Neural cell (in vitro differentiated cells): ENCODE measurements at regions not wholly inside any gene's neighbourhood (a gene's known extent, or its start where the extent isn't known, plus 50 kb on each side); places are given as distances from the start of the nearest gene placed in this dataset.
"Not testable (repeated sequence)": the region's sequence is repeated elsewhere in the genome, so short reads cannot be mapped to it uniquely, and the experiment has no call there.

Experiments
- H2AFZ ChIP-seq: fragments of 200-600, 300-800 bp; sonication (generic), shearing (Covaris generic); 2 replicates; pipeline ENCODE4 v1.6.0; 2014; ENCODE audit warnings: low read depth, mild to moderate bottlenecking, antibody characterized with exemption, low read length, moderate library complexity
- H3F3A ChIP-seq: fragments of 200-600 bp; shearing (Covaris generic); 2 replicates; pipeline ENCODE4 v1.6.1; 2016; ENCODE audit warnings: mild to moderate bottlenecking, moderate library complexity, mixed read lengths, antibody characterized with exemption, low read length; ENCODE audit not compliant: insufficient read depth, poor library complexity, severe bottlenecking
- H3K27ac ChIP-seq: fragments of 200-600, 300-800 bp; sonication (generic), shearing (Covaris generic); 2 replicates; pipeline ENCODE4 v1.5.1; 2014; ENCODE audit warnings: mild to moderate bottlenecking, low read length, moderate library complexity
- H3K27me3 ChIP-seq: fragments of 300-800, 200-600 bp; sonication (generic), shearing (Covaris generic); 2 replicates; pipeline ENCODE4 v1.6.0; 2014; ENCODE audit warnings: mild to moderate bottlenecking, low read depth, low read length, moderate library complexity; ENCODE audit not compliant: insufficient read depth
- H3K36me3 ChIP-seq: fragments of 300-800, 200-600 bp; sonication (generic), shearing (Covaris generic); 2 replicates; pipeline ENCODE4 v1.5.1; 2014; ENCODE audit warnings: mild to moderate bottlenecking, antibody characterized with exemption, low read length, moderate library complexity; ENCODE audit not compliant: insufficient read depth
- H3K4me2 ChIP-seq: fragments of 300-800, 200-600 bp; sonication (generic), shearing (Covaris generic); 2 replicates; pipeline ENCODE4 v1.6.0; 2014; ENCODE audit warnings: mild to moderate bottlenecking, low read length
- H3K4me3 ChIP-seq: fragments of 300-800, 200-600 bp; sonication (generic), shearing (Covaris generic); 2 replicates; pipeline ENCODE4 v1.5.1; 2014; ENCODE audit warnings: mild to moderate bottlenecking, low read length, moderate library complexity
- H3K79me2 ChIP-seq: fragments of 200-600 bp; shearing (Covaris generic); replicated peaks from 2 replicates; pipeline ENCODE4 v1.6.0; 2014; ENCODE audit warnings: mild to moderate bottlenecking, low read length, moderate library complexity; ENCODE audit not compliant: insufficient read depth
- H3K9ac ChIP-seq: fragments of 300-800, 200-600 bp; sonication (generic), shearing (Covaris generic); 2 replicates; pipeline ENCODE4 v1.6.1; 2016; ENCODE audit warnings: mild to moderate bottlenecking, low read length, mixed read lengths
- H3K9me2 ChIP-seq: fragments of 200-600 bp; shearing (Covaris generic); 2 replicates; pipeline ENCODE4 v1.6.1; 2016; ENCODE audit warnings: mild to moderate bottlenecking, low read length, mixed read lengths; ENCODE audit not compliant: insufficient read depth
- H3K9me3 ChIP-seq: fragments of 200-600, 300-800 bp; sonication (generic), shearing (Covaris generic); 2 replicates; pipeline ENCODE4 v1.6.1; 2016; ENCODE audit warnings: mild to moderate bottlenecking, mixed run types, low read length, moderate library complexity, mixed read lengths
- H4K20me1 ChIP-seq: fragments of 200-600 bp; shearing (Covaris generic); 2 replicates; pipeline ENCODE4 v1.6.1; 2016; ENCODE audit warnings: mild to moderate bottlenecking, mixed run types; ENCODE audit not compliant: insufficient read depth
- EP300 ChIP-seq: fragments of 450-650 bp; conservative IDR thresholded peaks from 2 replicates; pipeline ENCODE4 v1.6.1; 2014; ENCODE audit warnings: antibody characterized with exemption, mild to moderate bottlenecking, moderate library complexity; ENCODE audit not compliant: poor library complexity, severe bottlenecking
- MXI1 ChIP-seq: fragments of 450-650 bp; conservative IDR thresholded peaks from 2 replicates; pipeline ENCODE4 v1.6.1; 2014; ENCODE audit warnings: antibody characterized with exemption, mild to moderate bottlenecking; ENCODE audit not compliant: poor library complexity, severe bottlenecking
- RAD21 ChIP-seq: fragments of 450-650 bp; conservative IDR thresholded peaks from 2 replicates; pipeline ENCODE4 v1.6.1; 2014; ENCODE audit warnings: antibody characterized with exemption, mild to moderate bottlenecking, moderate library complexity
- SMC3 ChIP-seq: fragments of 450-650 bp; conservative IDR thresholded peaks from 2 replicates; pipeline ENCODE4 v1.6.1; 2014; ENCODE audit warnings: antibody characterized with exemption, mild to moderate bottlenecking, moderate library complexity; ENCODE audit not compliant: poor library complexity
- TAF1 ChIP-seq: IDR thresholded peaks from 2 replicates; pipeline ENCODE4 v1.6.1; 2012; ENCODE audit warnings: low read depth
- TF ChIP-seq, protein P1 (sequence below): fragments of 450-650 bp; IDR thresholded peaks from 2 replicates; pipeline ENCODE4 v1.5.1; 2014; ENCODE audit warnings: antibody characterized with exemption, mild to moderate bottlenecking, moderate library complexity; ENCODE audit not compliant: poor library complexity, severe bottlenecking
- TF ChIP-seq, protein P2 (sequence below): IDR thresholded peaks from 2 replicates; pipeline ENCODE4 v1.6.1; 2012; ENCODE audit warnings: borderline replicate concordance

DNA sequence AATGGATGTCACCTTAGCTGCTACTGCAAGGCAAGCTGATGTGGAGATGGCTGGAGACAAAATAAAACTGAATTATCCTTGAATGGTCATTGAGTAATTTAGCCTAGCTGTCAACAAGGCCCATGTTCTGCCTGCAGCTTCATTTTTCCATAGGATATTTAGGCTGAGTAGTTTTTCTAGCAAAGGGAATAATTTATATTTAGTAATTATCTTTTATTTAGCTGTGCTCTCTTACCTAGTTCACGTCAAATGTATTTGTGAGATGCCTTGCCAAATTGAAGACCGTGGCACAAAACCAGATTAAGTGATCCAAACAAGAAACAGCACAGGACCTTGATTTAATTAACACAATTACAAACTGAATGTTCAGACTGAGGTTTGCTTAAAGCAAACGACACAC lies 77.4 kb upstream of the CEP162 start:
- no peaks in the 10 kb centered on the region for H3K79me2 ChIP-seq
- no peak overlapping the region for H3K4me3 ChIP-seq
- H3K36me3 ChIP-seq = no peaks in the 10 kb centered on the region
- H3K9me3 ChIP-seq = no peaks in the 10 kb centered on the region
- no peaks in the 10 kb centered on the region for H4K20me1 ChIP-seq
- no peak overlapping the region for H3K4me2 ChIP-seq
- no peaks in the 10 kb centered on the region for H3F3A ChIP-seq
- H3K9ac ChIP-seq = no peak overlapping the region
- H3K9me2 ChIP-seq = no peaks in the 10 kb centered on the region
- H3K27ac ChIP-seq = no peak overlapping the region
- H2AFZ ChIP-seq = no peak overlapping the region
- no peaks in the 10 kb centered on the region for H3K27me3 ChIP-seq
- TF ChIP-seq, protein P1, sequence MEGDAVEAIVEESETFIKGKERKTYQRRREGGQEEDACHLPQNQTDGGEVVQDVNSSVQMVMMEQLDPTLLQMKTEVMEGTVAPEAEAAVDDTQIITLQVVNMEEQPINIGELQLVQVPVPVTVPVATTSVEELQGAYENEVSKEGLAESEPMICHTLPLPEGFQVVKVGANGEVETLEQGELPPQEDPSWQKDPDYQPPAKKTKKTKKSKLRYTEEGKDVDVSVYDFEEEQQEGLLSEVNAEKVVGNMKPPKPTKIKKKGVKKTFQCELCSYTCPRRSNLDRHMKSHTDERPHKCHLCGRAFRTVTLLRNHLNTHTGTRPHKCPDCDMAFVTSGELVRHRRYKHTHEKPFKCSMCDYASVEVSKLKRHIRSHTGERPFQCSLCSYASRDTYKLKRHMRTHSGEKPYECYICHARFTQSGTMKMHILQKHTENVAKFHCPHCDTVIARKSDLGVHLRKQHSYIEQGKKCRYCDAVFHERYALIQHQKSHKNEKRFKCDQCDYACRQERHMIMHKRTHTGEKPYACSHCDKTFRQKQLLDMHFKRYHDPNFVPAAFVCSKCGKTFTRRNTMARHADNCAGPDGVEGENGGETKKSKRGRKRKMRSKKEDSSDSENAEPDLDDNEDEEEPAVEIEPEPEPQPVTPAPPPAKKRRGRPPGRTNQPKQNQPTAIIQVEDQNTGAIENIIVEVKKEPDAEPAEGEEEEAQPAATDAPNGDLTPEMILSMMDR = no peak

DNA sequence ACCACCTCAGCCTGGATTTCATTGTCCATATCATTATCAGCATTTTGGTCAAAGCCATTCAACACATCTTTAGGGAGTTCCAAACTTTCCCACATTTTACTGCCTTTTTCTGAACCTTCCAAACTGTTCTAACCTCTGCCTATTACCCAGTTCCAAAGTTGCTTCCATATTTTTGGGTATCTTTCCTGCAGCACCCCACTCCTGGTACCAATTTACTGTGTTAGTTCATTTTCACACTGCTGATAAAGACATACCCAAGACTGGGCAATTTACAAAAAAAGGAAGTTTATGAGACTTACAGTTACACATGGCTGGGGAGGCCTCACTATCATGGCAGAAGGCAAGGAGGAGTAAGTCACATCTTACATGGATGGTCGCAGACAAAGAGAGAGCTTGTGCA lies 63.6 kb upstream of the CEP162 start:
- H3K9ac ChIP-seq, H3F3A ChIP-seq, H4K20me1 ChIP-seq, H3K9me2 ChIP-seq, H3K4me3 ChIP-seq, H3K36me3 ChIP-seq, H3K4me2 ChIP-seq, H2AFZ ChIP-seq, H3K27ac ChIP-seq, H3K9me3 ChIP-seq, H3K79me2 ChIP-seq, H3K27me3 ChIP-seq: not testable (repeated sequence)

DNA sequence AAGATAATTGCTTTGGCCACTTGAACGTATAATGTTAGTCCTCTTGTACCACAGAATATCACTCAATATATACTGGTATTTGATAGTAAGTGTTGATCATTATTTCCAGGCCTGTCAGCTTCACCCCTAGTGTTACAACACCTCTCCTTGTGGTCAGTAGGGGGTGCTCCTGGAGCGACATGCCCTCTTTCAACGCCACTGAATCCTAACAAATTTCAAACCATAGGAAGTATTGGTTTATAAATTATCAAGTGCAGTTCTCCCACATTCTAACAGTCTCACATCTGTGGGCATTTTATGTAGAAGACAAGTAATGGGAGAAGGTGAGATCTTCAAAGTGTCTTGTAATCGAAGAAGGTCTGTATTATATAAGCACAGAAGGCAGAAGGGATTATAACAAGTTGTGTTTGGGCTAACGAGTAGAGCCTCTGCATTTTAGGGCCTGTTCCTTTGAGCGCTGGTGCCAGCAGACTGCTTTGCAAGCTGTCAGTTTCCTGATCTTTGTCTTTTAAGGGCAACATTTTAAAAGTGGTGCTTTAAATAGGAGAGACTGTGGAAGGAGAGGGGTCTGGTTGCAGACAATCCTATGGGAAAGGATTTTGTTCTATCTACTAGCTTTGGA lies 57.1 kb upstream of the CEP162 start:
- H3K9ac ChIP-seq = no peak overlapping the region
- H3K36me3 ChIP-seq = no peaks in the 10 kb centered on the region
- H3K9me3 ChIP-seq = no peaks in the 10 kb centered on the region
- no peaks in the 10 kb centered on the region for H3K79me2 ChIP-seq
- no peak overlapping the region for H2AFZ ChIP-seq
- H3K4me2 ChIP-seq = no peak overlapping the region
- H3K4me3 ChIP-seq = no peak overlapping the region
- no peaks in the 10 kb centered on the region for H3F3A ChIP-seq
- no peaks in the 10 kb centered on the region for H3K27me3 ChIP-seq
- TF ChIP-seq, protein P2, sequence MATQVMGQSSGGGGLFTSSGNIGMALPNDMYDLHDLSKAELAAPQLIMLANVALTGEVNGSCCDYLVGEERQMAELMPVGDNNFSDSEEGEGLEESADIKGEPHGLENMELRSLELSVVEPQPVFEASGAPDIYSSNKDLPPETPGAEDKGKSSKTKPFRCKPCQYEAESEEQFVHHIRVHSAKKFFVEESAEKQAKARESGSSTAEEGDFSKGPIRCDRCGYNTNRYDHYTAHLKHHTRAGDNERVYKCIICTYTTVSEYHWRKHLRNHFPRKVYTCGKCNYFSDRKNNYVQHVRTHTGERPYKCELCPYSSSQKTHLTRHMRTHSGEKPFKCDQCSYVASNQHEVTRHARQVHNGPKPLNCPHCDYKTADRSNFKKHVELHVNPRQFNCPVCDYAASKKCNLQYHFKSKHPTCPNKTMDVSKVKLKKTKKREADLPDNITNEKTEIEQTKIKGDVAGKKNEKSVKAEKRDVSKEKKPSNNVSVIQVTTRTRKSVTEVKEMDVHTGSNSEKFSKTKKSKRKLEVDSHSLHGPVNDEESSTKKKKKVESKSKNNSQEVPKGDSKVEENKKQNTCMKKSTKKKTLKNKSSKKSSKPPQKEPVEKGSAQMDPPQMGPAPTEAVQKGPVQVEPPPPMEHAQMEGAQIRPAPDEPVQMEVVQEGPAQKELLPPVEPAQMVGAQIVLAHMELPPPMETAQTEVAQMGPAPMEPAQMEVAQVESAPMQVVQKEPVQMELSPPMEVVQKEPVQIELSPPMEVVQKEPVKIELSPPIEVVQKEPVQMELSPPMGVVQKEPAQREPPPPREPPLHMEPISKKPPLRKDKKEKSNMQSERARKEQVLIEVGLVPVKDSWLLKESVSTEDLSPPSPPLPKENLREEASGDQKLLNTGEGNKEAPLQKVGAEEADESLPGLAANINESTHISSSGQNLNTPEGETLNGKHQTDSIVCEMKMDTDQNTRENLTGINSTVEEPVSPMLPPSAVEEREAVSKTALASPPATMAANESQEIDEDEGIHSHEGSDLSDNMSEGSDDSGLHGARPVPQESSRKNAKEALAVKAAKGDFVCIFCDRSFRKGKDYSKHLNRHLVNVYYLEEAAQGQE = no peak
- TF ChIP-seq SMC3 (no peak), MXI1 (no peak), EP300 (no peak), TAF1 (no peak), RAD21 (no peak)
- TF ChIP-seq, protein P1 = no peak
- H3K9me2 ChIP-seq = no peaks in the 10 kb centered on the region
- H4K20me1 ChIP-seq = no peaks in the 10 kb centered on the region
- H3K27ac ChIP-seq = no peak overlapping the region
